Fibroblast of skin of right biceps (primary cell): ENCODE measurements at regions not wholly inside any gene's neighbourhood (a gene's known extent, or its start where the extent isn't known, plus 50 kb on each side); places are given as distances from the start of the nearest gene placed in this dataset.
"Not testable (repeated sequence)": the region's sequence is repeated elsewhere in the genome, so short reads cannot be mapped to it uniquely, and the experiment has no call there.

Experiments
- DNase-seq: peaks from one replicate; pipeline ENCODE4 v3.0.0-alpha.2; 2013

GRCh38 chr2:234861841-234862735, 89.7 kb upstream of the SH3BP4 start:
- DNase-seq: no peak

GRCh38 chr2:234859330-234859872, 92.4 kb upstream of the SH3BP4 start:
- not testable (repeated sequence) for DNase-seq

- DNase-seq: no peak
Measured at GRCh38 chr2:234858790-234859329, 93.0 kb upstream of the SH3BP4 start.

- DNase-seq: no peak
Measured at GRCh38 chr2:234858145-234858544, 93.7 kb upstream of the SH3BP4 start.

- DNase-seq: no peak
Measured at GRCh38 chr2:234853729-234854128, 98.1 kb upstream of the SH3BP4 start.

GRCh38 chr2:234852941-234853340, 98.9 kb upstream of the SH3BP4 start:
- no peak for DNase-seq

GRCh38 chr2:234852035-234852434, 99.8 kb upstream of the SH3BP4 start:
- DNase-seq: no peak

- no peak for DNase-seq
Measured at GRCh38 chr2:234851451-234851850, 100.4 kb upstream of the SH3BP4 start.

GRCh38 chr2:234850818-234851217, 101.0 kb upstream of the SH3BP4 start:
- DNase-seq: no peak

- no peak for DNase-seq
Measured at GRCh38 chr2:234849678-234850077, 102.1 kb upstream of the SH3BP4 start.

- no peak for DNase-seq
Measured at GRCh38 chr2:234848578-234848977, 103.2 kb upstream of the SH3BP4 start.

- DNase-seq: no peak
Measured at GRCh38 chr2:234847639-234848038, 104.2 kb upstream of the SH3BP4 start.

GRCh38 chr2:234847364-234847635, 104.5 kb upstream of the SH3BP4 start:
- DNase-seq: no peak

GRCh38 chr2:234846599-234847363, 105.0 kb upstream of the SH3BP4 start:
- no peak for DNase-seq

GRCh38 chr2:234845602-234846590, 105.9 kb upstream of the SH3BP4 start:
- DNase-seq: no peak

GRCh38 chr2:234843411-234843810, 108.4 kb upstream of the SH3BP4 start:
- DNase-seq: no peak

- DNase-seq: no peak
Measured at GRCh38 chr2:234842753-234843152, 109.1 kb upstream of the SH3BP4 start.

GRCh38 chr2:234841321-234842015, 110.3 kb upstream of the SH3BP4 start:
- DNase-seq: no peak

GRCh38 chr2:234840336-234840735, 111.5 kb upstream of the SH3BP4 start:
- peak; percentile 98 for DNase-seq

- DNase-seq: peak; percentile 46
Measured at GRCh38 chr2:234839285-234839684, 112.5 kb upstream of the SH3BP4 start.

GRCh38 chr2:234836271-234836670, 115.5 kb upstream of the SH3BP4 start:
- no peak for DNase-seq

GRCh38 chr2:234835738-234836137, 116.1 kb upstream of the SH3BP4 start:
- DNase-seq: no peak
